HFF-Myc (cell line): ENCODE measurements at regions not wholly inside any gene's neighbourhood (a gene's known extent, or its start where the extent isn't known, plus 50 kb on each side); places are given as distances from the start of the nearest gene placed in this dataset.

Source experiments
- DNase-seq: peaks from one replicate; pipeline ENCODE4 v3.0.0-alpha.2; 2011; ENCODE audit warnings: low read depth; ENCODE audit errors: extremely low read depth
- H3K4me3 ChIP-seq: replicated peaks from 2 replicates; pipeline ENCODE4 v1.5.1; 2011; ENCODE audit warnings: low read depth, mild to moderate bottlenecking, control low read depth, low read length
- CTCF ChIP-seq: IDR thresholded peaks from 2 replicates; pipeline ENCODE4 v1.5.1; 2012; ENCODE audit warnings: mild to moderate bottlenecking, low read depth, low read length, control low read depth; ENCODE audit errors: missing control alignments

GRCh38 chr7:156055206-156055822 is 243.1 kb upstream of the SHH start:
- TF ChIP-seq CTCF, result no peak
- no peak for DNase-seq
- no peak overlapping the region for H3K4me3 ChIP-seq

GRCh38 chr7:156051884-156052283 is 239.6 kb upstream of the SHH start:
- no peak overlapping the region for H3K4me3 ChIP-seq
- DNase-seq, result no peak
- TF ChIP-seq CTCF, result no peak

DNA sequence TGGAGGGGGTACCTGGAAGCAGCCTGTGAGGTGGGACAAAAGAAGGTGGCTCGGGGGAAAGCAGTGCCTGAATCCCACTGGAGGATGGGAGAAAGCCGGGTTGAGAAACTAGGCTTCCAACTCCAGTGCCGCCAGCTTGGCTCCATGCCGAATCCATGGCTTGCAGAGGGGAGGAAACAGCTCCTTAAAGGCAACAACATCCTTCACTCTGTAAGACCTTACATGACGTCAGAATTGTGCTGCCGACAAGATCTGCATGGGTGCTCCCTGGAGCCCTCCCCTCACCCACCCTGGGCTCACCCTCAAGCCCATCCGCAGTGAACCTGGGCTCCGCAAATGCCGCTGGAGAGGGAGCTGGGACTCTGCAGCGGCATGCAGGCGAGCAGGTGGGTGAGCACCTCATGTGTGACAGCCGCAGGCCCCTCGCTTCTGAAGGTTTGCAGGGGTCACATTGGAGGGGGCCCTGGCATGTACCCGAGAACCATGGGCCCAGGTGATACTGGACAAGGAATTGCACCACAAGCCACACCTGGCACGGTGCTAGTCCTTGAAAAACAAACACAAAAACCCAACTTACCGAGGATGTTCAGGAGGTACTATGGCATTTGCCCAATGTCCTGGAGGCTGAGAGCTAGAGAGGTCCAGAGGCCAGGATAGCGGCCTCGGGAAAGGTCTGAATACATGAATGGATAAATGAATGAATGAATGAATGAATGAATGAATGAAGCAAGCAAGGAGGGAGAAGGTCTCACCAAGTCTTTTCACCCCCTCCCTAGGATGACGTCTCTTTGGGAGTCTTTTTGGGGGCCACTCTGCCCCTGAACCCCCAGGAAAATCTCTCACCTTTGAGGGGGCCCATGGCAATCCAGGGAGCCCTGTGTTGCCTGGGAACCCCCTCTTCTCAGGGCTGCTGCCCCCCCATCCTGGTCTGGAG is 238.6 kb upstream of the SHH start:
- H3K4me3 ChIP-seq, result no peak overlapping the region
- no peak for TF ChIP-seq CTCF
- no peak for DNase-seq

- DNase-seq, result no peak
- no peak for TF ChIP-seq CTCF
- no peak overlapping the region for H3K4me3 ChIP-seq
These were observed 237.1 kb upstream of the SHH start for GRCh38 chr7:156049366-156049765.

DNA sequence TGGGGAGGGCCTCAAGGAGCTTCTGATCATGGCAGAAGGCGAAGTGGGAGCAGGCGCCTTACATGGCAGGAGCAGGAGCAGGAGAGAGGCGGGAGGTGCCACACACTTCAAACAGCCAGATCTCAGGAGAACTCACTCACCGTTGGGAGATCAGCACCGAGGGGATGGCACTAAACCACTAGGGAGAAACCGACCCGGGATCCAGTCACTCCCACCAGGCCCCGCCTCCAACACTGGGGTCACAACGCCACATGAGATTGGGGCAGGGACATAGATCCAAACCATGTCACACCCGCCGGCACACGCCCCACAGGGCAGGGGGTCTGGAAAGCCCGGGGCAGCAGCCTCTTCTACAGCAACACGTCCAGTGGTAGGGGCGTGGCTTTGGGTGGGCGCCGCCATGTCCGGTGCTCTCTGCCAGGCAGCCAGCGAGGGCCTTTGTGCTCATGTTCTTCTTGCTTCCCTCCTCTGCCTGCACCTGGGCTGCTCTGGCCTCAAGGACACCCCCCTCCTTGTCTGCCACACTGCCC is 233.8 kb upstream of the SHH start:
- no peak for TF ChIP-seq CTCF
- no peak for DNase-seq
- no peak overlapping the region for H3K4me3 ChIP-seq

GRCh38 chr7:156043416-156044178 is 231.3 kb upstream of the SHH start:
- DNase-seq, result no peak
- no peak for TF ChIP-seq CTCF

More at GRCh38 chr7:156043416-156044178, 231.3 kb upstream of the SHH start:
- no peak overlapping the region for H3K4me3 ChIP-seq
